ENCODE measurements at regions not wholly inside any gene's neighbourhood (a gene's known extent, or its start where the extent isn't known, plus 50 kb on each side); places are given as distances from the start of the nearest gene placed in this dataset.

DNA sequence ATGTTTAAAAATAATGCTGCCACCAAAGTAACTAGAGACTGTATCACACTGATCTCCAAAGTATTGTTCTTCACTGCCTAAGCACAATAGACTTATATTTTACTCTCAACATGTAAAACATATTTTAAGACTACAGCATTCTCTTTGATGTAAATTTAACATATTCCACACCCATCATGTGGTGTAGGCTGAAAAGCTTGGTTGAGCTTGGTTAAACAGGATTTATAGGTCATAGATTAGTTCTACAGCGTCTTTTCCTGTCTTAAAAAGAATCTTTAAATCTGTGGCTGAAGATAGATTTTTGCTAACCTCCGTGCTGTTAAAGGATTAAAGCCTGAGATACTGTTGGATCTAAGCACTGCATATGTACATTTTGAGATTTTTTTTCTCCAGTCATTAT lies 379.9 kb downstream of the SH2D1A start:
- TF ChIP-seq, protein P1, sequence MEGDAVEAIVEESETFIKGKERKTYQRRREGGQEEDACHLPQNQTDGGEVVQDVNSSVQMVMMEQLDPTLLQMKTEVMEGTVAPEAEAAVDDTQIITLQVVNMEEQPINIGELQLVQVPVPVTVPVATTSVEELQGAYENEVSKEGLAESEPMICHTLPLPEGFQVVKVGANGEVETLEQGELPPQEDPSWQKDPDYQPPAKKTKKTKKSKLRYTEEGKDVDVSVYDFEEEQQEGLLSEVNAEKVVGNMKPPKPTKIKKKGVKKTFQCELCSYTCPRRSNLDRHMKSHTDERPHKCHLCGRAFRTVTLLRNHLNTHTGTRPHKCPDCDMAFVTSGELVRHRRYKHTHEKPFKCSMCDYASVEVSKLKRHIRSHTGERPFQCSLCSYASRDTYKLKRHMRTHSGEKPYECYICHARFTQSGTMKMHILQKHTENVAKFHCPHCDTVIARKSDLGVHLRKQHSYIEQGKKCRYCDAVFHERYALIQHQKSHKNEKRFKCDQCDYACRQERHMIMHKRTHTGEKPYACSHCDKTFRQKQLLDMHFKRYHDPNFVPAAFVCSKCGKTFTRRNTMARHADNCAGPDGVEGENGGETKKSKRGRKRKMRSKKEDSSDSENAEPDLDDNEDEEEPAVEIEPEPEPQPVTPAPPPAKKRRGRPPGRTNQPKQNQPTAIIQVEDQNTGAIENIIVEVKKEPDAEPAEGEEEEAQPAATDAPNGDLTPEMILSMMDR (optimal IDR thresholded peaks at IDR 0.05 in 1 of 3, IDR thresholded peaks at IDR 0.05 in 1 of 3, conservative IDR thresholded peaks at IDR 0.05 in 1 of 3; ENCODE audit: extremely low read depth in 1 of 3, insufficient read depth in 2 of 3, low read length in 3 of 3) = no peak
- TF ChIP-seq EZH2 (IDR thresholded peaks at IDR 0.05; ENCODE audit: low read length) = no peak
